Mammary epithelial cell (primary cell): ENCODE measurements at regions not wholly inside any gene's neighbourhood (a gene's known extent, or its start where the extent isn't known, plus 50 kb on each side); places are given as distances from the start of the nearest gene placed in this dataset.

Source experiments
- EZH2 ChIP-seq: IDR thresholded peaks from 2 replicates; pipeline ENCODE4 v1.6.1; 2012; ENCODE audit warnings: low read length, inconsistent platforms, borderline replicate concordance
- TF ChIP-seq, protein P1 (sequence below), 2 donors: IDR thresholded peaks in 1 of 2; conservative IDR thresholded peaks in 1 of 2; 2 replicates each; pipeline ENCODE4 v1.5.1; 2011 to 2012; ENCODE audit warnings: inconsistent platforms in 2 of 2, low read length in 2 of 2, mild to moderate bottlenecking in 2 of 2, control low read depth in 1 of 2, low read depth in 1 of 2; ENCODE audit not compliant: insufficient read depth in 1 of 2; ENCODE audit errors: extremely low read depth in 1 of 2

DNA sequence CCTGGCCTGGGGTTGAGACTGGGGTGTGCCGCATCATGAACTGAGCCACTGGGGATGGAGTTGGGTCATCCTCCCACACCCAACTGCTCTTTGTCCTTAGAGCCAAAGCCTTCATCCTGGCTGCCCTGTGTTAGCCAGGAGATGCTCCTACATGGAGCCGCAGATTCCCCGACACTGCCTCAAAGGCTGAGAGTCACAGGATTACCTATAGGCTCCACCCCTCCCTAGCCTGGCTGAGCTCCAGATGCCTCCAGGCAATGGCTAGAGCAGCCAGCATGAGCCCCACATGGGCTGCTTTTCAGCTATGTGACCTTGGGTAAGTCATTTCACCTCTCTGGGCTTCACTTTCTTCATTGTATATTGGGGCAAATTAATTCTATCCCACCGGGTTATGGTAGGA lies 119.9 kb upstream of the POU3F1 start:
- TF ChIP-seq, protein P1, sequence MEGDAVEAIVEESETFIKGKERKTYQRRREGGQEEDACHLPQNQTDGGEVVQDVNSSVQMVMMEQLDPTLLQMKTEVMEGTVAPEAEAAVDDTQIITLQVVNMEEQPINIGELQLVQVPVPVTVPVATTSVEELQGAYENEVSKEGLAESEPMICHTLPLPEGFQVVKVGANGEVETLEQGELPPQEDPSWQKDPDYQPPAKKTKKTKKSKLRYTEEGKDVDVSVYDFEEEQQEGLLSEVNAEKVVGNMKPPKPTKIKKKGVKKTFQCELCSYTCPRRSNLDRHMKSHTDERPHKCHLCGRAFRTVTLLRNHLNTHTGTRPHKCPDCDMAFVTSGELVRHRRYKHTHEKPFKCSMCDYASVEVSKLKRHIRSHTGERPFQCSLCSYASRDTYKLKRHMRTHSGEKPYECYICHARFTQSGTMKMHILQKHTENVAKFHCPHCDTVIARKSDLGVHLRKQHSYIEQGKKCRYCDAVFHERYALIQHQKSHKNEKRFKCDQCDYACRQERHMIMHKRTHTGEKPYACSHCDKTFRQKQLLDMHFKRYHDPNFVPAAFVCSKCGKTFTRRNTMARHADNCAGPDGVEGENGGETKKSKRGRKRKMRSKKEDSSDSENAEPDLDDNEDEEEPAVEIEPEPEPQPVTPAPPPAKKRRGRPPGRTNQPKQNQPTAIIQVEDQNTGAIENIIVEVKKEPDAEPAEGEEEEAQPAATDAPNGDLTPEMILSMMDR (conservative IDR thresholded peaks at IDR 0.05 in 1 of 2, IDR thresholded peaks at IDR 0.05 in 1 of 2; ENCODE audit: extremely low read depth in 1 of 2, insufficient read depth in 1 of 2, low read depth in 1 of 2, low read length in 2 of 2) = no peak
- TF ChIP-seq EZH2 = no peak
